Endodermal cell (in vitro differentiated cells): ENCODE measurements at regions not wholly inside any gene's neighbourhood (a gene's known extent, or its start where the extent isn't known, plus 50 kb on each side); places are given as distances from the start of the nearest gene placed in this dataset.
A peak's percentile ranks its signal among the peaks of the same experiment; 100 is the strongest.

Experiments used
- DNase-seq: peaks from one replicate; pipeline ENCODE4 v3.0.0-alpha.2; 2017
- H3K27ac ChIP-seq: 2 replicates; pipeline ENCODE4 v1.5.1; 2013; ENCODE audit warnings: mild to moderate bottlenecking, low read depth, low read length, moderate library complexity
- H3K27me3 ChIP-seq: 2 replicates; pipeline ENCODE4 v1.6.1; 2013; ENCODE audit warnings: mild to moderate bottlenecking, low read length, moderate library complexity; ENCODE audit not compliant: insufficient read depth, control insufficient read depth, poor library complexity, severe bottlenecking
- H3K36me3 ChIP-seq: 2 replicates; pipeline ENCODE4 v1.7.0; 2013; ENCODE audit warnings: mild to moderate bottlenecking, low read length, moderate library complexity; ENCODE audit not compliant: control insufficient read depth, insufficient read depth
- H3K4me1 ChIP-seq: one replicate; pipeline ENCODE4 v1.7.0; 2013; ENCODE audit warnings: low read length; ENCODE audit not compliant: control insufficient read depth, insufficient read depth
- H3K4me3 ChIP-seq: 2 replicates; pipeline ENCODE4 v1.5.1; 2013; ENCODE audit warnings: mild to moderate bottlenecking, low read length, moderate library complexity
- H3K9ac ChIP-seq: 2 replicates; pipeline ENCODE4 v1.6.1; 2013; ENCODE audit warnings: mild to moderate bottlenecking, low read length, moderate library complexity; ENCODE audit not compliant: poor library complexity, severe bottlenecking; ENCODE audit errors: extremely low read depth
- H3K9me3 ChIP-seq: 2 replicates; pipeline ENCODE4 v1.6.1; 2013; ENCODE audit warnings: mild to moderate bottlenecking, low read length, moderate library complexity; ENCODE audit not compliant: control insufficient read depth
- H3K27ac Mint-ChIP-seq: 2 replicates; pipeline ENCODE4 v1.8.0; 2020; ENCODE audit warnings: mixed read lengths
- H3K27me3 Mint-ChIP-seq: 2 replicates; pipeline ENCODE4 v1.8.0; 2021; ENCODE audit warnings: mild to moderate bottlenecking, mixed read lengths; ENCODE audit not compliant: insufficient read depth
- H3K36me3 Mint-ChIP-seq: 2 replicates; pipeline ENCODE4 v1.8.0; 2020; ENCODE audit warnings: low read depth, mixed read lengths
- H3K4me1 Mint-ChIP-seq: 2 replicates; pipeline ENCODE4 v1.8.0; 2020; ENCODE audit warnings: mixed read lengths
- H3K4me3 Mint-ChIP-seq: 2 replicates; pipeline ENCODE4 v1.8.0; 2020; ENCODE audit warnings: mild to moderate bottlenecking, moderate library complexity, mixed read lengths
- H3K9me3 Mint-ChIP-seq: 2 replicates; pipeline ENCODE4 v1.8.0; 2020; ENCODE audit warnings: mild to moderate bottlenecking, mixed read lengths
- WGBS, 2 experiments: methylation state at CpG; one replicate each; pipeline versions ENCODE4 v1.1.5 to v1.1.7; 2013; ENCODE audit warnings: missing lambda C conversion rate in 2 of 2, mixed read lengths in 1 of 2; ENCODE audit not compliant: insufficient coverage in 1 of 2, insufficient read length in 1 of 2; 5-methylcytosine and 5-hydroxymethylcytosine counted together
- TF ChIP-seq, protein P1 (sequence below): fragments of 200-600 bp; sonication (generic); conservative IDR thresholded peaks from 2 replicates; pipeline ENCODE4 v1.5.0; 2021; ENCODE audit warnings: antibody characterized with exemption, mild to moderate bottlenecking

DNA sequence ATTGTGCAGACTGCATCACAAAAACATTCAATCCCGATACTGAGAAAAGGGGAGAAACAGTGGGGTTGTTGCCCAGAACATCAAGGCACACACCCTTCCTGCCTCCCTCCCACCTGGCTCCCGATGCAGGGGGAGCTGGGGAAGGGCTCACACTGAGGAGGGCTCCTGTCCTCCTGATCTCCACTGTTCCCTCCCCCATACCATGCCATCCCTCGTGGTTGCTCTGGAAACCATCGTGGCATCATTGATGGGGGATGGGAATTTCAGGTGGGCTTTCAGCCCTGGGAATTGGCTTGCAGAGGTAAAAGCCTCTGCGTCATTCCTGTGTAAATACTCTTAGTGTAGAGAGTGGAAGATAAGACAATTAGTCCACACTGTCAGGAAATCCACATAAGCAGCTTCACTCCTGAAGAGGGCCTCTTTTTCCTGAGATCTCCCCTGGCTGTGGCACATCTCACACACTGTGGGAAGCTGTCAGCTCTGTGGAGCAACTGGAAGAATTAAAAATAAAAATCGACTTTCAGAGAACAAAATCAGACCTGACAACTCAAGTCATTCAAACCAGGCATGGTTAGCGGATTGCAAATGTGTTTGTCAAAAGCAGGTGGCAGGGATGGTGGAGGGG, 176.0 kb downstream of the CHST1 start:
- DNase-seq = peak; percentile 61
- 68 to 100% methylated on average over 2 to 7 of the region's 7 CpGs for WGBS, 2 experiments

DNA sequence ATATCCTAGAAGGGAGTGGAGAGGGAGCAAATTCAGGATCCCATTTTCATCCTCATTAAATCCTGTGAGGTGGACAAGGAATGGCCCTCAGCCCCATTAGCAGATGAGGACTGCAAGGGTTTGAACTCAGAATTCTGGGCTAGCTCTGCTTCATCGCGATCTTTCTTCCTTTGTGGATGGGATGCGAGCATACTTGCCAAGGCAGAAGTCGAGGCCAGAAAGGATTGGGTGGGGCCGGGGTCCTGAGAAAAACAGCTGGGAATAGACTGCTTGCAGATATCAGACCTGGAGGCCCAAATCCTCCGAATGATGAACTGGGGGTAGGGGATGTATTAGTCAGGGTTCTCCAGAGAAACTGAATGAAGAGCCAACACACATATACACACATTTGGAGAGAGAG, 179.0 kb downstream of the CHST1 start:
- no peak overlapping the region for H3K27ac Mint-ChIP-seq

More for the DNA sequence above, 176.0 kb downstream of the CHST1 start:
- peaks cover 14% of the 10 kb centered on the region for H3K27me3 Mint-ChIP-seq
- H3K36me3 Mint-ChIP-seq = no peaks in the 10 kb centered on the region
- Histone ChIP-seq H3K36me3 (no peaks in the 10 kb centered on the region), H3K4me3 (no peak overlapping the region), H3K27ac (no peak overlapping the region), H3K27me3 (no peaks in the 10 kb centered on the region), H3K9me3 (peaks cover 10% of the 10 kb centered on the region), H3K4me1 (no peaks in the 10 kb centered on the region), H3K9ac (peak overlapping the region; percentile 31)
- peaks cover 22% of the 10 kb centered on the region for H3K4me1 Mint-ChIP-seq
- TF ChIP-seq, protein P1, sequence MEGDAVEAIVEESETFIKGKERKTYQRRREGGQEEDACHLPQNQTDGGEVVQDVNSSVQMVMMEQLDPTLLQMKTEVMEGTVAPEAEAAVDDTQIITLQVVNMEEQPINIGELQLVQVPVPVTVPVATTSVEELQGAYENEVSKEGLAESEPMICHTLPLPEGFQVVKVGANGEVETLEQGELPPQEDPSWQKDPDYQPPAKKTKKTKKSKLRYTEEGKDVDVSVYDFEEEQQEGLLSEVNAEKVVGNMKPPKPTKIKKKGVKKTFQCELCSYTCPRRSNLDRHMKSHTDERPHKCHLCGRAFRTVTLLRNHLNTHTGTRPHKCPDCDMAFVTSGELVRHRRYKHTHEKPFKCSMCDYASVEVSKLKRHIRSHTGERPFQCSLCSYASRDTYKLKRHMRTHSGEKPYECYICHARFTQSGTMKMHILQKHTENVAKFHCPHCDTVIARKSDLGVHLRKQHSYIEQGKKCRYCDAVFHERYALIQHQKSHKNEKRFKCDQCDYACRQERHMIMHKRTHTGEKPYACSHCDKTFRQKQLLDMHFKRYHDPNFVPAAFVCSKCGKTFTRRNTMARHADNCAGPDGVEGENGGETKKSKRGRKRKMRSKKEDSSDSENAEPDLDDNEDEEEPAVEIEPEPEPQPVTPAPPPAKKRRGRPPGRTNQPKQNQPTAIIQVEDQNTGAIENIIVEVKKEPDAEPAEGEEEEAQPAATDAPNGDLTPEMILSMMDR = no peak
- no peak overlapping the region for H3K4me3 Mint-ChIP-seq
- H3K9me3 Mint-ChIP-seq = peaks cover 10% of the 10 kb centered on the region
- H3K27ac Mint-ChIP-seq = no peak overlapping the region

DNA sequence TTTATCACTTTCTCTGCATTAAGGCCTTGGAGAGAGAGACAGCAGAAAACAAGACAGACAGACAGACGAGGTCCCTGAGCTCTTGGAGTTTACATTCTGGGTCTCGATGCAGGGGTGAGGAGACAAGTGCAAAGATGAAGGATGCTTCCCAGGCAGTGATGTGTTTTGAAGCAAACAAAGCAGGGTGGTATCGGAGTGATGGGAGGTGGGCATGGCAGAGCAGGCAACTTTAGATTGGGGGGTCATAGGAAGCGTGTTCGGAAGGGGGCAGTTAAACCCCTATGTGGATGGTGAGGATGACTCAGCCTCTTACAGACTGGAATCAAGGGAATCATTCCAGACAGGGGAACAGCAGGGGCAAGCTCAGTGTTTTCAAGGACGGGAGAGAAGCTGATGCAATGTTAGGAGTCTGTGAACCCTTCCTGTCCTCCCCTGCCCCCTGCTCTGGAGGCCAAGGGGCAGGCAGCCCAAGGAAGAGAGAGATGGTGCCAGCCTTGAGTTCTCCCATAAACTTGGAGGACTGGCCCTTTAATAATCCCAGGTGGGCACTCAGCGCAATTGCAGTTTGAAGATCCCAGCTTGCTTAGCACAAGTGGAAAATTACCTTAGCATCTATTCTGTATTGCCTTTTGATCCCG, 180.2 kb downstream of the CHST1 start:
- Mint-ChIP-seq H3K4me3 (no peak overlapping the region), H3K4me1 (peaks cover 13% of the 10 kb centered on the region), H3K36me3 (no peaks in the 10 kb centered on the region), H3K9me3 (no peaks in the 10 kb centered on the region), H3K27me3 (peaks cover 3% of the 10 kb centered on the region), H3K27ac (no peak overlapping the region)
- DNase-seq = peak; percentile 51
- TF ChIP-seq, protein P1 = peak; percentile 38
- Histone ChIP-seq H3K36me3 (no peaks in the 10 kb centered on the region), H3K4me3 (no peak overlapping the region), H3K9ac (no peak overlapping the region), H3K27ac (no peak overlapping the region), H3K27me3 (no peaks in the 10 kb centered on the region), H3K9me3 (no peaks in the 10 kb centered on the region), H3K4me1 (no peaks in the 10 kb centered on the region)
- WGBS, 2 experiments = 84 to 86% methylated on average over 6 to 8 of the region's 8 CpGs

More for the DNA sequence above, 179.0 kb downstream of the CHST1 start:
- Mint-ChIP-seq H3K4me3 (no peak overlapping the region), H3K4me1 (peaks cover 20% of the 10 kb centered on the region), H3K9me3 (no peaks in the 10 kb centered on the region), H3K36me3 (no peaks in the 10 kb centered on the region), H3K27me3 (peaks cover 3% of the 10 kb centered on the region)
- TF ChIP-seq, protein P1 = no peak
- Histone ChIP-seq H3K9ac (no peak overlapping the region), H3K36me3 (no peaks in the 10 kb centered on the region), H3K4me3 (no peak overlapping the region), H3K27me3 (no peaks in the 10 kb centered on the region), H3K9me3 (no peaks in the 10 kb centered on the region), H3K4me1 (no peaks in the 10 kb centered on the region), H3K27ac (no peak overlapping the region)
- WGBS, 2 experiments = 82 to 93% methylated on average over 2 to 5 of the region's 6 CpGs
- DNase-seq = peak; percentile 13
